Right lobe of liver (tissue), 4 donors: ENCODE measurements at regions not wholly inside any gene's neighbourhood (a gene's known extent, or its start where the extent isn't known, plus 50 kb on each side); places are given as distances from the start of the nearest gene placed in this dataset.

ENCODE experiments used
- CTCF ChIP-seq, 4 donors: fragments of 200-600 bp in 3 of 4; fragments of 450-650 bp in 1 of 4; IDR thresholded peaks; one replicate each; pipeline versions ENCODE4 v1.5.1 to v1.8.0; 2016 to 2022; ENCODE audit warnings: antibody characterized with exemption in 4 of 4, mild to moderate bottlenecking in 2 of 4
- POLR2A ChIP-seq: fragments of 450-650 bp; IDR thresholded peaks from one replicate; pipeline ENCODE4 v1.6.1; 2017; ENCODE audit warnings: antibody characterized with exemption, mild to moderate bottlenecking
- donor health status: DM: no; HTN: no; CAD: no.
- donor health status: DM: no; HTN: no; CAD: no.
- donor health status: DM: no; HTN: yes; CAD: no.

- TF ChIP-seq POLR2A (no peak), CTCF (IDR thresholded peaks at IDR 0.05) (no peak)
Observed at GRCh38 chr2:11082880-11083279, 72.4 kb upstream of the SLC66A3 start.
